Endothelial cell of umbilical vein (primary cell): ENCODE measurements at regions not wholly inside any gene's neighbourhood (a gene's known extent, or its start where the extent isn't known, plus 50 kb on each side); places are given as distances from the start of the nearest gene placed in this dataset.
A peak's percentile ranks its signal among the peaks of the same experiment; 100 is the strongest.

Source experiments
- BruUV-seq: library from RNA; stranded (reverse); fragments of 400-500 nt; replicated peaks from 2 replicates; lab custom pipeline; 2021; lab: Mats Ljungman, UMichigan
- CTCF ChIA-PET: fragments of 300-600, 350-600 bp; sonication (Branson Sonifier 250); formaldehyde crosslinking; loops from one replicate; lab custom pipeline; 2021; ENCODE audit warnings: antibody characterized with exemption, inconsistent platforms; lab: Charles Lee
- POLR2A ChIA-PET: fragments of 300-600, 350-600 bp; sonication (Branson Sonifier 250); formaldehyde crosslinking; loops from one replicate; lab custom pipeline; 2021; ENCODE audit warnings: antibody characterized with exemption, inconsistent platforms; lab: Charles Lee
- DNase-seq: peaks from one replicate; pipeline ENCODE4 v3.0.0-alpha.2; 2011; ENCODE audit warnings: low read depth, low spot score
- FAIRE-seq: peaks from 2 replicates; lab custom pipeline; 2011; peaks lifted over from hg19 to GRCh38; lab: Jason Lieb, UNC
- H2AFZ ChIP-seq: 2 replicates; pipeline ENCODE4 v1.6.0; 2012; ENCODE audit warnings: low read depth, low read length, control low read depth, inconsistent platforms
- H3K27ac ChIP-seq: 2 replicates; pipeline ENCODE4 v1.5.1; 2011; ENCODE audit warnings: low read depth, mild to moderate bottlenecking, control low read depth, low read length, moderate library complexity; ENCODE audit not compliant: insufficient read depth
- H3K27me3 ChIP-seq, 2 experiments: 2 replicates each; pipeline versions ENCODE4 v1.6.0 to v1.6.1; 2011; ENCODE audit warnings: low read length in 2 of 2, mixed read lengths in 1 of 2; ENCODE audit not compliant: control insufficient read depth in 2 of 2, insufficient read depth in 2 of 2
- H3K36me3 ChIP-seq, 2 experiments: 2 replicates in 1 of 2; 3 replicates in 1 of 2; pipeline ENCODE4 v1.5.1; 2011; ENCODE audit warnings: low read length in 2 of 2, mild to moderate bottlenecking in 1 of 2, moderate library complexity in 1 of 2; ENCODE audit not compliant: control insufficient read depth in 2 of 2, insufficient read depth in 2 of 2; ENCODE audit errors: extremely low read depth in 1 of 2
- H3K4me1 ChIP-seq: 3 replicates; pipeline ENCODE4 v1.5.1; 2011; ENCODE audit warnings: mild to moderate bottlenecking, low read length; ENCODE audit not compliant: control insufficient read depth, insufficient read depth; ENCODE audit errors: extremely low read depth
- H3K4me2 ChIP-seq: 2 replicates; pipeline ENCODE4 v1.6.1; 2011; ENCODE audit warnings: low read length, control low read depth, mixed read lengths; ENCODE audit not compliant: insufficient read depth
- H3K4me3 ChIP-seq, 3 experiments: fragments of 200-600 bp in 1 of 3; sonication (generic), shearing (Covaris generic) in 1 of 3; replicated peaks in 1 of 3; 2 replicates each; pipeline ENCODE4 v1.5.1; 2011 to 2016; ENCODE audit warnings: control low read depth in 3 of 3, low read length in 3 of 3, mild to moderate bottlenecking in 2 of 3, inconsistent platforms in 1 of 3, low read depth in 1 of 3, moderate library complexity in 1 of 3; ENCODE audit not compliant: insufficient read depth in 1 of 3
- H3K79me2 ChIP-seq: 2 replicates; pipeline ENCODE4 v1.6.0; 2012; ENCODE audit warnings: low read length, inconsistent platforms; ENCODE audit not compliant: control insufficient read depth, insufficient read depth
- H3K9ac ChIP-seq: replicated peaks from 2 replicates; pipeline ENCODE3; 2011; ENCODE audit warnings: low read length, control low read depth; ENCODE audit not compliant: insufficient read depth; ENCODE audit errors: extremely low read depth
- H3K9me1 ChIP-seq: replicated peaks from 3 replicates; pipeline ENCODE4 v1.6.0; 2011; ENCODE audit warnings: mild to moderate bottlenecking, low read length; ENCODE audit not compliant: control insufficient read depth, insufficient read depth; ENCODE audit errors: extremely low read depth
- H3K9me3 ChIP-seq: replicated peaks from 2 replicates; pipeline ENCODE4 v1.5.1; 2012; ENCODE audit warnings: low read length, inconsistent platforms; ENCODE audit not compliant: control insufficient read depth, insufficient read depth
- H4K20me1 ChIP-seq: replicated peaks from 2 replicates; pipeline ENCODE3; 2011; ENCODE audit warnings: mild to moderate bottlenecking, low read length; ENCODE audit not compliant: control insufficient read depth, insufficient read depth; ENCODE audit errors: extremely low read depth
- CTCF ChIP-seq, 2 donors: IDR thresholded peaks; 1 replicate in 1 of 2; 2 replicates in 1 of 2; pipeline ENCODE4 v1.5.1; 2011; ENCODE audit warnings: low read length in 2 of 2, mild to moderate bottlenecking in 2 of 2, moderate library complexity in 2 of 2, control low read depth in 1 of 2, inconsistent platforms in 1 of 2, low read depth in 1 of 2; ENCODE audit not compliant: insufficient read depth in 1 of 2; ENCODE audit errors: extremely low read depth in 1 of 2
- EZH2 ChIP-seq: IDR thresholded peaks from 2 replicates; pipeline ENCODE4 v1.6.1; 2012; ENCODE audit warnings: borderline replicate concordance, low read depth, mild to moderate bottlenecking, moderate library complexity, low read length, inconsistent platforms; ENCODE audit not compliant: severe bottlenecking
- FOS ChIP-seq: IDR thresholded peaks from 2 replicates; pipeline ENCODE4 v1.6.1; 2011; ENCODE audit warnings: mild to moderate bottlenecking, low read length, moderate library complexity, borderline replicate concordance; ENCODE audit not compliant: insufficient read depth
- GATA2 ChIP-seq: IDR thresholded peaks from 2 replicates; pipeline ENCODE4 v1.7.0; 2011; ENCODE audit warnings: low read depth, mild to moderate bottlenecking, moderate library complexity, mixed read lengths, low read length; ENCODE audit not compliant: insufficient read length, insufficient read depth
- JUN ChIP-seq: IDR thresholded peaks from 2 replicates; pipeline ENCODE4 v1.6.1; 2011; ENCODE audit warnings: borderline replicate concordance, low read depth; ENCODE audit not compliant: insufficient read length, insufficient read depth
- POLR2A ChIP-seq: IDR thresholded peaks from 2 replicates; pipeline ENCODE4 v1.6.1; 2012; ENCODE audit warnings: low read depth, mild to moderate bottlenecking, control low read depth, low read length
- dilution Hi-C: fragments of 300-500 bp; cut with MboI; formaldehyde crosslinking; loops from one replicate; pipeline ENCODE4 v1.15.0; 2019; ENCODE audit warnings: low sequenced_read_pairs; ENCODE audit not compliant: extremely low pct_ligation_motif_present
- intact Hi-C: fragments of 100-400 bp; cut with micrococcal nuclease; formaldehyde crosslinking; loops from one replicate; pipeline ENCODE4 v1.10.0; 2022
- TF ChIP-seq, protein P1 (sequence below): IDR thresholded peaks from 2 replicates; pipeline ENCODE4 v1.6.1; 2011; ENCODE audit not compliant: insufficient read depth, insufficient read length

DNA sequence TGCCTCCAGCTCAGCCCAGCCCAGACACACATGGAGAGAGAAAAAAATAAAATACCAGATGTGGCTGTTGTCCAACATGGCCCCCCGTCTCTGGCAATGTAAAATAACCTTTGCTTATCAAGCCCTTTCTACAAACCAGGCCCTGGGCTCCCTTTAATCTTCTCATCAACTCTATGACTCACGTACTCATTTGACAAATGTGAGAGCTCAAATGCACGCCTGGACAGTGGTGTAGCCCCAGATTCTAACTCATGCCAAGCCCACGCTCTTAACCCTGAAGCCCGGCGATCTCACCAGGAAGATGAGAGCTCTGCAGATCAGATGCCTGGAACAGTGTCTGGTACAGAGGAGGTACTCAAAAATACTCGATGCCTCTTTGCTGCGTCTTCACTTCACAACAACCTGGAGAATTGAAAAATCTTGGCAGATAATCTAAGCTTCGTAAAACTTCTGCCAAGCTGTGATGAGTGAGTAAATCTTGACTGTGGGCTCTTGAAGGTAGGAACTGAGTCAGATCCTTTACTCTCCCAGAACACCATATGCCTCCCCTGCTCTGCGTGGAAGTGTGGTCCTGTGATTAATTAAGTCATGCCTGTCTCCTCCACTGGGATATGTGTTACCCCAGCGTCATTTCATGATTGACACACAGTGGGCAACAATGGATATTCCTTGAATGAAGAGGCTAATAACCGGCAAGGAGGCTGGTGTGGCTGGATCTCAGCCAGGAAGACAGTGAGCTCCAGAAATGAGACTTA, 102.0 kb upstream of the FSTL4 start:
- intact Hi-C loops: no loop called here
- ChIA-PET POLR2A (no interaction called here), CTCF (no interaction called here)
- Histone ChIP-seq H3K4me1 (no peaks in the 10 kb centered on the region), H4K20me1 (no peaks in the 10 kb centered on the region), H3K27me3 (peaks cover 5% of the 10 kb centered on the region in 2 experiments), H3K9ac (no peak overlapping the region), H2AFZ (no peak overlapping the region), H3K36me3 (no peaks in the 10 kb centered on the region), H3K9me1 (no peaks in the 10 kb centered on the region), H3K27ac (no peak overlapping the region), H3K4me2 (no peak overlapping the region), H3K79me2 (no peaks in the 10 kb centered on the region), H3K9me3 (no peaks in the 10 kb centered on the region), H3K4me3 (no peak overlapping the region)
- no TSS peak for BruUV-seq
- FAIRE-seq: peak; percentile 26
- TF ChIP-seq FOS (no peak), EZH2 (no peak), CTCF (IDR thresholded peaks at IDR 0.05; ENCODE audit: extremely low read depth in 1 of 2, insufficient read depth in 1 of 2, low read depth in 1 of 2, low read length in 2 of 2) (no peak), GATA2 (no peak), JUN (no peak), POLR2A (no peak)
- TF ChIP-seq, protein P1, sequence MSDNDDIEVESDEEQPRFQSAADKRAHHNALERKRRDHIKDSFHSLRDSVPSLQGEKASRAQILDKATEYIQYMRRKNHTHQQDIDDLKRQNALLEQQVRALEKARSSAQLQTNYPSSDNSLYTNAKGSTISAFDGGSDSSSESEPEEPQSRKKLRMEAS: no peak
- dilution Hi-C loops: no loop called here
- DNase-seq: no peak
